H1 (cell line): ENCODE measurements at regions not wholly inside any gene's neighbourhood (a gene's known extent, or its start where the extent isn't known, plus 50 kb on each side); places are given as distances from the start of the nearest gene placed in this dataset.

ENCODE experiments used
- CTCF ChIA-PET: fragments of 300-600 bp; sonication (Branson Sonifier 250); formaldehyde crosslinking; loops from one replicate; lab custom pipeline; 2021; ENCODE audit not compliant: partially characterized antibody; lab: Charles Lee
- POLR2A ChIA-PET: fragments of 300-600 bp; sonication (Branson Sonifier 250); formaldehyde crosslinking; loops from one replicate; lab custom pipeline; 2021; ENCODE audit warnings: inconsistent platforms; ENCODE audit not compliant: partially characterized antibody; lab: Charles Lee
- DNase-seq, 2 experiments: peaks; one replicate each; pipeline versions ENCODE4 v3.0.0 to v3.0.0-alpha.2; 2010 to 2022; ENCODE audit warnings: low spot score in 2 of 2, low read depth in 1 of 2, mixed read lengths in 1 of 2
- FAIRE-seq: peaks from 2 replicates; lab custom pipeline; 2011; peaks lifted over from hg19 to GRCh38; lab: Jason Lieb, UNC
- H2AFZ ChIP-seq: 2 replicates; pipeline ENCODE4 v1.8.1; 2012; ENCODE audit warnings: low read length, inconsistent platforms
- H2AK5ac ChIP-seq: 2 replicates; pipeline ENCODE4 v1.6.1; 2013; ENCODE audit warnings: low read depth, low read length
- H2BK120ac ChIP-seq: replicated peaks from 2 replicates; pipeline ENCODE3; 2013; ENCODE audit warnings: low read depth, low read length, inconsistent platforms
- H2BK12ac ChIP-seq: 2 replicates; pipeline ENCODE4 v1.6.1; 2013; ENCODE audit warnings: low read depth, low read length
- H2BK15ac ChIP-seq: 2 replicates; pipeline ENCODE4 v1.6.1; 2013; ENCODE audit warnings: low read length
- H2BK20ac ChIP-seq: 2 replicates; pipeline ENCODE4 v1.6.1; 2013; ENCODE audit warnings: low read length
- H2BK5ac ChIP-seq: 2 replicates; pipeline ENCODE4 v1.6.1; 2013; ENCODE audit warnings: low read depth, low read length
- H3K14ac ChIP-seq: 2 replicates; pipeline ENCODE4 v1.6.1; 2013; ENCODE audit warnings: inconsistent platforms; ENCODE audit not compliant: insufficient read length
- H3K18ac ChIP-seq: 2 replicates; pipeline ENCODE4 v1.6.1; 2013; ENCODE audit warnings: low read length; ENCODE audit errors: extremely low read depth
- H3K23ac ChIP-seq: 2 replicates; pipeline ENCODE4 v1.6.1; 2013; ENCODE audit warnings: inconsistent platforms; ENCODE audit not compliant: insufficient read length
- H3K23me2 ChIP-seq: 2 replicates; pipeline ENCODE4 v1.6.1; 2013; ENCODE audit warnings: low read depth, low read length
- H3K27ac ChIP-seq: 2 replicates; pipeline ENCODE4 v1.6.1; 2011; ENCODE audit warnings: low read depth, low read length, inconsistent platforms
- H3K27me3 ChIP-seq, 4 experiments: replicated peaks in 1 of 4; 1 replicate in 1 of 4; 2 replicates in 3 of 4; pipeline versions ENCODE4 v1.6.1 to v1.8.1; 2011 to 2013; ENCODE audit warnings: low read length in 3 of 4, mild to moderate bottlenecking in 3 of 4, inconsistent platforms in 2 of 4, mixed read lengths in 2 of 4, moderate library complexity in 1 of 4; ENCODE audit not compliant: control insufficient read depth in 3 of 4, insufficient read depth in 3 of 4; ENCODE audit errors: extremely low read depth in 1 of 4
- H3K36me3 ChIP-seq, 4 experiments: 2 replicates each; pipeline versions ENCODE4 v1.6.1 to v1.8.1; 2011 to 2013; ENCODE audit warnings: mild to moderate bottlenecking in 4 of 4, low read length in 3 of 4, moderate library complexity in 2 of 4, control low read depth in 1 of 4, inconsistent platforms in 1 of 4; ENCODE audit not compliant: insufficient read depth in 4 of 4, control insufficient read depth in 2 of 4
- H3K4ac ChIP-seq: replicated peaks from 2 replicates; pipeline ENCODE3; 2013; ENCODE audit warnings: low read length, low read depth, mixed read lengths, inconsistent platforms; ENCODE audit not compliant: insufficient read length
- H3K4me1 ChIP-seq, 4 experiments: replicated peaks in 1 of 4; 1 replicate in 1 of 4; 2 replicates in 3 of 4; pipeline versions ENCODE4 v1.6.1 to v1.8.1; 2011 to 2013; ENCODE audit warnings: low read length in 3 of 4, inconsistent platforms in 2 of 4, mixed read lengths in 1 of 4; ENCODE audit not compliant: insufficient read depth in 4 of 4, control insufficient read depth in 3 of 4
- H3K4me2 ChIP-seq, 2 experiments: 2 replicates each; pipeline versions ENCODE4 v1.6.1 to v1.8.1; 2011 to 2013; ENCODE audit warnings: low read depth in 2 of 2, low read length in 2 of 2, control low read depth in 1 of 2, inconsistent platforms in 1 of 2, mild to moderate bottlenecking in 1 of 2; ENCODE audit not compliant: insufficient read depth in 1 of 2
- H3K4me3 ChIP-seq, 4 experiments: fragments of 200-600, 300-600 bp in 1 of 4; sonication (generic), shearing (Covaris generic), sonication (Bioruptor Twin) in 1 of 4; 2 replicates each; pipeline versions ENCODE4 v1.5.1 to v1.8.1; 2011 to 2016; ENCODE audit warnings: low read length in 4 of 4, low read depth in 3 of 4, control low read depth in 2 of 4, inconsistent platforms in 2 of 4, mild to moderate bottlenecking in 2 of 4, mixed read lengths in 1 of 4, moderate library complexity in 1 of 4; ENCODE audit not compliant: insufficient read depth in 2 of 4; ENCODE audit errors: extremely low read depth in 1 of 4
- H3K56ac ChIP-seq: replicated peaks from 2 replicates; pipeline ENCODE3; 2013; ENCODE audit warnings: low read depth, mild to moderate bottlenecking, mixed read lengths, low read length, inconsistent platforms; ENCODE audit not compliant: insufficient read length
- H3K79me1 ChIP-seq: 2 replicates; pipeline ENCODE4 v1.6.1; 2013; ENCODE audit warnings: low read depth, low read length, control low read depth
- H3K79me2 ChIP-seq, 2 experiments: 2 replicates each; pipeline versions ENCODE4 v1.6.1 to v1.8.1; 2012 to 2013; ENCODE audit warnings: low read length in 2 of 2, mild to moderate bottlenecking in 2 of 2, inconsistent platforms in 1 of 2; ENCODE audit not compliant: insufficient read depth in 2 of 2, control insufficient read depth in 1 of 2
- H3K9ac ChIP-seq, 4 experiments: replicated peaks in 1 of 4; 1 replicate in 1 of 4; 2 replicates in 3 of 4; pipeline versions ENCODE4 v1.6.1 to v1.8.1; 2011 to 2013; ENCODE audit warnings: low read depth in 3 of 4, low read length in 3 of 4, control low read depth in 2 of 4, mild to moderate bottlenecking in 2 of 4, moderate library complexity in 2 of 4, inconsistent platforms in 1 of 4; ENCODE audit errors: extremely low read depth in 1 of 4
- H3K9me3 ChIP-seq, 2 experiments: 2 replicates each; pipeline versions ENCODE4 v1.6.1 to v1.8.1; 2012 to 2013; ENCODE audit warnings: mild to moderate bottlenecking in 2 of 2, moderate library complexity in 2 of 2, control low read depth in 1 of 2, inconsistent platforms in 1 of 2, low read depth in 1 of 2, low read length in 1 of 2, mixed read lengths in 1 of 2; ENCODE audit not compliant: insufficient read depth in 2 of 2
- H4K20me1 ChIP-seq, 2 experiments: replicated peaks in 1 of 2; 2 replicates each; pipeline versions ENCODE3 to v1.8.1; 2011 to 2013; ENCODE audit warnings: inconsistent platforms in 2 of 2, low read length in 2 of 2, mild to moderate bottlenecking in 1 of 2; ENCODE audit not compliant: insufficient read depth in 2 of 2, control insufficient read depth in 1 of 2
- H4K5ac ChIP-seq: 2 replicates; pipeline ENCODE4 v1.6.1; 2013; ENCODE audit warnings: low read length, low read depth, mixed read lengths, inconsistent platforms; ENCODE audit not compliant: insufficient read length
- H4K8ac ChIP-seq: 2 replicates; pipeline ENCODE4 v1.8.0; 2013; ENCODE audit warnings: mild to moderate bottlenecking, moderate library complexity, low read length, inconsistent platforms; ENCODE audit not compliant: insufficient read depth; ENCODE audit errors: extremely low read depth
- H4K91ac ChIP-seq: replicated peaks from 2 replicates; pipeline ENCODE3; 2013; ENCODE audit warnings: low read length, mixed read lengths, inconsistent platforms; ENCODE audit not compliant: insufficient read length
- BACH1 ChIP-seq: IDR thresholded peaks from 2 replicates; pipeline ENCODE4 v1.6.1; 2012; ENCODE audit warnings: low read length, improper control_type of control experiment
- EP300 ChIP-seq, 2 experiments: IDR thresholded peaks; 1 replicate in 1 of 2; 2 replicates in 1 of 2; pipeline ENCODE4 v1.6.1; 2011 to 2012; ENCODE audit warnings: low read depth in 2 of 2, low read length in 2 of 2, mild to moderate bottlenecking in 2 of 2, borderline replicate concordance in 1 of 2, inconsistent platforms in 1 of 2, moderate library complexity in 1 of 2
- GABPA ChIP-seq: IDR thresholded peaks from 2 replicates; pipeline ENCODE4 v1.6.1; 2011; ENCODE audit warnings: mild to moderate bottlenecking, low read length, moderate library complexity, borderline replicate concordance; ENCODE audit not compliant: insufficient read depth
- GTF2F1 ChIP-seq: IDR thresholded peaks from 2 replicates; pipeline ENCODE4 v1.6.1; 2012; ENCODE audit warnings: low read depth, low read length, improper control_type of control experiment, borderline replicate concordance
- HDAC2 ChIP-seq, 2 experiments: fragments of 300-600 bp in 1 of 2; sonication (generic) in 1 of 2; IDR thresholded peaks; 2 replicates each; pipeline ENCODE4 v1.6.1; 2011 to 2012; ENCODE audit warnings: low read depth in 2 of 2, low read length in 2 of 2, mild to moderate bottlenecking in 2 of 2, moderate library complexity in 2 of 2, borderline replicate concordance in 1 of 2, inconsistent platforms in 1 of 2
- HDAC6 ChIP-seq: IDR thresholded peaks from one replicate; pipeline ENCODE4 v1.7.1; 2012; ENCODE audit warnings: low read depth, mild to moderate bottlenecking, inconsistent platforms, low read length, moderate library complexity
- JUND ChIP-seq: IDR thresholded peaks from 2 replicates; pipeline ENCODE4 v1.6.1; 2011; ENCODE audit warnings: mild to moderate bottlenecking, improper control_type of control experiment, low read length
- MAX ChIP-seq: IDR thresholded peaks from 2 replicates; pipeline ENCODE4 v1.6.1; 2012; ENCODE audit warnings: inconsistent platforms
- NANOG ChIP-seq: IDR thresholded peaks from 2 replicates; pipeline ENCODE4 v1.6.1; 2011; ENCODE audit warnings: low read length, low read depth, mild to moderate bottlenecking, inconsistent platforms; ENCODE audit not compliant: insufficient read depth, poor library complexity, severe bottlenecking
- SP4 ChIP-seq: IDR thresholded peaks from 2 replicates; pipeline ENCODE4 v1.6.1; 2012; ENCODE audit warnings: low read length, inconsistent platforms
- SUZ12 ChIP-seq: fragments of 200-600 bp; sonication (generic); IDR thresholded peaks from 2 replicates; pipeline ENCODE4 v1.6.1; 2012; ENCODE audit warnings: mild to moderate bottlenecking, inconsistent platforms, low read length, moderate library complexity, mixed read lengths
- TBP ChIP-seq: IDR thresholded peaks from 2 replicates; pipeline ENCODE4 v1.6.1; 2011; ENCODE audit warnings: low read depth, low read length, improper control_type of control experiment
- TCF12 ChIP-seq: IDR thresholded peaks from 2 replicates; pipeline ENCODE4 v1.6.1; 2011; ENCODE audit warnings: low read depth, mild to moderate bottlenecking, low read length
- WGBS, 2 experiments: shearing (Covaris generic) in 1 of 2; methylation state at CpG; one replicate each; pipeline versions ENCODE4 v1.1.6 to v1.1.7; 2013 to 2015; ENCODE audit warnings: low lambda C conversion rate in 2 of 2, mixed read lengths in 2 of 2, inconsistent platforms in 1 of 2, low coverage in 1 of 2, missing lambda C conversion rate in 1 of 2; ENCODE audit not compliant: insufficient replicate concordance in 2 of 2, insufficient coverage in 1 of 2, insufficient read length in 1 of 2; ENCODE audit errors: extremely low coverage in 1 of 2, missing lambda C conversion rate in 1 of 2; 5-methylcytosine and 5-hydroxymethylcytosine counted together

- no peak overlapping the region for H4K8ac ChIP-seq
- H3K9me3 ChIP-seq, result no peaks in the 10 kb centered on the region
- H3K4ac ChIP-seq, result no peak overlapping the region
- H3K9ac ChIP-seq, result no peak overlapping the region
- H3K4me3 ChIP-seq, result no peak overlapping the region
- H2BK120ac ChIP-seq, result no peak overlapping the region
- no peak for TF ChIP-seq HDAC2 (IDR thresholded peaks at IDR 0.05; ENCODE audit: borderline replicate concordance in 1 of 2, low read depth in 2 of 2, low read length in 2 of 2)
- TF ChIP-seq MAX, result no peak
- TF ChIP-seq GABPA, result no peak
- no peak for TF ChIP-seq GTF2F1
- no peak for TF ChIP-seq HDAC6
- TF ChIP-seq EP300 (IDR thresholded peaks at IDR 0.05; ENCODE audit: borderline replicate concordance in 1 of 2, low read depth in 2 of 2, low read length in 2 of 2), result no peak
- no peak for TF ChIP-seq NANOG
- no peak for TF ChIP-seq JUND
- TF ChIP-seq BACH1, result no peak
- no peak for TF ChIP-seq TCF12
- TF ChIP-seq SUZ12, result no peak
- no peak for TF ChIP-seq TBP
- TF ChIP-seq SP4, result no peak
- no peak overlapping the region for H2AK5ac ChIP-seq
- H3K4me2 ChIP-seq, result no peak overlapping the region
- H2AFZ ChIP-seq, result no peak overlapping the region
- no peak for DNase-seq
- H3K23ac ChIP-seq, result no peak overlapping the region
- no peaks in the 10 kb centered on the region for H3K4me1 ChIP-seq
- POLR2A ChIA-PET, result no interaction called here
- H2BK12ac ChIP-seq, result no peak overlapping the region
- no peak overlapping the region for H3K18ac ChIP-seq
- no peak overlapping the region for H4K91ac ChIP-seq
- 91% methylated on average over 3 of the region's 3 CpGs; no CpG with 5 or more reads in 1 of the 2 experiments for WGBS, 2 experiments
- no peak overlapping the region for H3K14ac ChIP-seq
- no peak overlapping the region for H2BK5ac ChIP-seq
- no peaks in the 10 kb centered on the region for H3K27me3 ChIP-seq
- H3K23me2 ChIP-seq, result 0 out of 2 replicates have a peak, but pooled peaks cover 2% of the 10 kb centered on the region
- no peak for FAIRE-seq
- H4K20me1 ChIP-seq, result no peaks in the 10 kb centered on the region
- H3K79me2 ChIP-seq, result no peaks in the 10 kb centered on the region
- no peak overlapping the region for H3K27ac ChIP-seq
- no peaks in the 10 kb centered on the region for H3K79me1 ChIP-seq
- H2BK15ac ChIP-seq, result no peak overlapping the region
- H4K5ac ChIP-seq, result no peak overlapping the region
- H3K36me3 ChIP-seq, result no peaks in the 10 kb centered on the region
- CTCF ChIA-PET, result no interaction called here
- H3K56ac ChIP-seq, result no peak overlapping the region
- no peak overlapping the region for H2BK20ac ChIP-seq
Measured at GRCh38 chr15:53346583-53346982, 412.9 kb downstream of the WDR72 start.
